ENCODE measurements at regions not wholly inside any gene's neighbourhood (a gene's known extent, or its start where the extent isn't known, plus 50 kb on each side); places are given as distances from the start of the nearest gene placed in this dataset.

GRCh38 chr14:89618330-89618708 is 201.3 kb upstream of the FOXN3 start:
- peak overlapping the region; percentile 52 to 87 (median 82) for H3K27ac ChIP-seq
- no peak for TF ChIP-seq POLR2A (IDR thresholded peaks at IDR 0.05)
- TF ChIP-seq CTCF (IDR thresholded peaks at IDR 0.05): no peak
- WGBS, 4 donors: 0 to 1% (median 0%) methylated on average over 6 of the region's 6 CpGs
- H3K36me3 ChIP-seq: no peaks in the 10 kb centered on the region
- H3K27me3 ChIP-seq: no peaks in the 10 kb centered on the region
- intact Hi-C loops (cut with DNase I): loop anchor here in 9 of 10 donors (2.0 to 10.0 kb wide), 10 partner anchors 41 to 576 kb away; partner anchors contain the start of gene FOXN3 (in 8 of the 9)
- H3K4me3 ChIP-seq: peak overlapping the region; percentile 55 to 91 (median 80)
- DNase-seq (no peak), ATAC-seq (peak in 3 of 4 donors; percentile 6 to 47 (median 33))
- H3K4me1 ChIP-seq: peaks cover 0 to 67% (median 39%) of the 10 kb centered on the region in 12 donors
- no peaks in the 10 kb centered on the region for H3K9me3 ChIP-seq

- Histone ChIP-seq H3K36me3 (no peaks in the 10 kb centered on the region), H3K27ac (peak overlapping the region; percentile 52 to 87 (median 82)), H3K4me3 (peak overlapping the region; percentile 55 to 91 (median 80)), H3K27me3 (no peaks in the 10 kb centered on the region), H3K9me3 (no peaks in the 10 kb centered on the region), H3K4me1 (peaks cover 0 to 68% (median 39%) of the 10 kb centered on the region in 12 donors)
- TF ChIP-seq POLR2A (IDR thresholded peaks at IDR 0.05) (peak in 1 of 2 donors; percentile 23), CTCF (IDR thresholded peaks at IDR 0.05) (no peak)
- peak; percentile 66 to 78 (median 68) for ATAC-seq
- intact Hi-C loops (cut with DNase I): loop anchor here in 9 of 10 donors (2.0 to 10.0 kb wide), 10 partner anchors 40 to 575 kb away; partner anchors contain the start of gene FOXN3 (in 8 of the 9)
- 1% methylated on average over 20 of the region's 20 CpGs for WGBS, 4 donors
- DNase-seq: peak in 2 of 5 donors; percentile 28 to 32
Measured at GRCh38 chr14:89617481-89618329, 200.7 kb upstream of the FOXN3 start.

- intact Hi-C loops (cut with DNase I): loop anchor here in 9 of 10 donors (5.0 to 10.0 kb wide), 9 partner anchors 40 to 575 kb away; partner anchors contain the start of gene FOXN3 (in 6 of the 9)
- Histone ChIP-seq H3K27me3 (no peaks in the 10 kb centered on the region), H3K36me3 (peaks cover 0 to 3% (median 0%) of the 10 kb centered on the region in 9 donors), H3K27ac (peak overlapping the region in 11 of 12 donors; percentile 11 to 87 (median 79)), H3K4me1 (peaks cover 0 to 68% (median 39%) of the 10 kb centered on the region in 12 donors), H3K4me3 (peak overlapping the region in 9 of 12 donors; percentile 70 to 91 (median 81)), H3K9me3 (no peaks in the 10 kb centered on the region)
- WGBS, 4 donors: 18 to 27% (median 21%) methylated on average over 5 of the region's 5 CpGs
- TF ChIP-seq CTCF (IDR thresholded peaks at IDR 0.05) (no peak), POLR2A (IDR thresholded peaks at IDR 0.05) (no peak)
- no peak for ATAC-seq
- no peak for DNase-seq
Measured at GRCh38 chr14:89616852-89617341, 199.9 kb upstream of the FOXN3 start.

- Histone ChIP-seq H3K27me3 (no peaks in the 10 kb centered on the region), H3K9me3 (no peaks in the 10 kb centered on the region), H3K4me1 (peaks cover 0 to 65% (median 39%) of the 10 kb centered on the region in 12 donors), H3K4me3 (peak overlapping the region in 9 of 12 donors; percentile 4 to 91 (median 81)), H3K27ac (peak overlapping the region in 10 of 12 donors; percentile 11 to 87 (median 80)), H3K36me3 (peaks cover 0 to 5% (median 0%) of the 10 kb centered on the region in 9 donors)
- DNase-seq (no peak), ATAC-seq (no peak)
- TF ChIP-seq POLR2A (IDR thresholded peaks at IDR 0.05): no peak
- no peak for TF ChIP-seq CTCF (IDR thresholded peaks at IDR 0.05)
- WGBS, 4 donors: 29 to 48% (median 44%) methylated on average over 2 of the region's 2 CpGs
- intact Hi-C loops (cut with DNase I): loop anchor here in 9 of 10 donors (5.0 to 10.0 kb wide), 9 partner anchors 39 to 574 kb away; partner anchors contain the start of gene FOXN3 (in 6 of the 9)
Measured at GRCh38 chr14:89616425-89616824, 199.4 kb upstream of the FOXN3 start.

Data from heart left ventricle (tissue), 16 donors.